ENCODE measurements at regions not wholly inside any gene's neighbourhood (a gene's known extent, or its start where the extent isn't known, plus 50 kb on each side); places are given as distances from the start of the nearest gene placed in this dataset.
"Not testable (repeated sequence)": the region's sequence is repeated elsewhere in the genome, so short reads cannot be mapped to it uniquely, and the experiment has no call there.

DNA sequence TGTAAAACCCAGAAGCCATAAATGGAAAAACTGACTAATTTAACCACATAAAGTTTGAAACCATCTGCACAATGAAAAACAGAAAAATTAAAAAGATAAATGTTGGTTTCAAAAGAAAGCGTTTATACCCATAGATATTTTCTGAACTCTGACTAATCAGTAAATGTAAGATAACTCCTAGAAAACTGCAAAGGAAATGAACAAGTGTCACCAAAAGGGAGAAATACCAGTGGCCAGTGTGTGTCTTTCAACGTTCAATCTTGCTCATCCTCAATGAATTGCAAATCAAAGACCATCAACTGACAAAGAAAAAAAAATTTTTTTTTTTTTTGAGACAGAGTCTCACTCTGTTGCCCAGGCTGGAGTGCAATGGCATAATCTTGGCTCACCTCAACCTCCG is 180.1 kb downstream of the SYK start:
- DNase-seq: no peak

DNA sequence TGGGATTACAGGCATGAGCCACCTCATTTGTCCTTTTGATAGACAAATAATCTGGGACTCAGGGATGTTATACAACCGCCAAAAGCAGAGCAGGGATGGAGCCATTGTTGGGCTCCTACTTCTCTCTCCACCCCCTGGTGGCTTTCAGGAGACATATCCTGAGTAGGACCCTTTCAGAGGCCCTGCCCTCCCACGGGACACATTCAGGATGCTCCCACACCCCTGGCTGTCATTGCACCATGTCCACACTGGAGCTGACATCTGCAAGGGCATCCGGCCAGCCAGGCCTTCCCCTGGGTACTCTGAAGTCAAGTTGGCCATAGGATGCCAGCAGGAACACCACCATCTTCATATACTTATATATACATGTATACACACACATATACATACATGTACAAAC is 181.8 kb downstream of the SYK start:
- no peak for DNase-seq

DNA sequence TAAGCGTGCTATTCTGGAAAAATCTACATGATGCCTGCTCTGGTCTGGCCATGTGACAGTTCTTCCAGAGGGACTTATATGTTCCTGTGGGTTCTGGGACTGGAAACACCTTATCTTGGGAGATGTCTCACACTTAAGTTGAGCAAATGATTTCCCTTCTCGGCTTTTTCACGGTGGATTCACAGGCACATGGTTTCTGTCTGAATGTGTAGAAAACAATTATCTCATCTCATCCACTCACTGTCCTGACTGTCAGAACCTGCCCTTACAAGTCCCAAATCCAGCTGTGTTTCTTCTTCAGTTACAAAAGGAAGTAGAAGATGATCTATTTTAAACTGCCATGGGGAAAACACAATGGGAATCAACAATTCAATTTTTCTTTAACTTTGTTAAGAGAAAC is 184.0 kb downstream of the SYK start:
- no peak for DNase-seq

DNA sequence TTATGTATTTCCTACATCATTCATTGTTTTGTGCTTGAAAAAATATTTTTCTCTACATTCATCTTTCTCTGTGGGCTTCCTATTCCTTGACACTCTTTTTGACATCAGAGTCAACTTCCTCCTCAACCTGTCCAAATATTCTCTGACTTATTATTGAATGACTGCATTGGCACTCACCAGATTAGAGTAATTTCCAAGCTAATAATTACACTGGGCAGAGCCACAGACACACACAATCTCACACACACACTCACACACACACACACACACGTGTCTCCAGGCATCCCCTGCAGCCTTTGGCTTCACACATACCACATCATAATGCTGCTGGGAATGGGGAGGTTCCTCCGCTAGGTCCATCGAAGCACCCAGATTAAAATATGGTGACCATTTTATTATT is 184.5 kb downstream of the SYK start:
- no peak for DNase-seq

DNA sequence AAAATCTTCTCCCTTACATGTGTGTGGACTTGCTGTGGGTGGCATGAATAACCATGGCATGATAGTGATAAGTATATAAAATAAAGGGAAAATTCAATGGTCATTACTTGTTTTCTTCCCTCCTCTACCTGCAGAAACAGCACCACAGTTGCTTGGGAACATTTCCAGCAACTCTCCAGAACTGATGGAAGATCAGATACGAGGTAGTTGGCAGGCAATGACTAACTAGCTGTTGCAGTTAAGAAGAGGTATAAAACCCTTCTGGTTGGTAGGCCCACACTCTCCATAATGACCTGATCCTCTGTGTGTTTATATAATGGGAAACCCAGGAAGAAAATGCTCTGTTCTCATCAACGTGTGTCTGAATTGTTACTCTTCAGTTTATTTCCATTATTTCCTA is 185.9 kb downstream of the SYK start:
- no peak for DNase-seq

DNA sequence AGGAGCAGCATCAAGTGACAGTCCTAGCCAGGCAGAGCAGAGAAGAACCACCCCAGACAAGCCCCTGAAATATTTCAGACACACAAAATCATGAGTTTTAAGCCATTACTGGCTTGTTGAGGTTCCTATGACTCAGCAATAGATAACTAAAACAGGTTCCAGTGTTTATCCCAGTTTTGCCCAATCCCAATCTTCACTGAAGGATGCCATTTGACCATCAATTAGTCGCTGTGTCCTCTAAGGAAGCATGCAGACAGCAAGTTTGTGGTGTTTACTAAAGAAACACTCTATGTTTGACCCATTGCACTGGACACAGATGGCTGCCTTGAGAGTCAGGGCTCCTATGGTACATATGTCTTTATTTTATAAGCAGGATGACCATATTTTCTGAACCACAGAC is 186.7 kb downstream of the SYK start:
- DNase-seq: no peak

DNA sequence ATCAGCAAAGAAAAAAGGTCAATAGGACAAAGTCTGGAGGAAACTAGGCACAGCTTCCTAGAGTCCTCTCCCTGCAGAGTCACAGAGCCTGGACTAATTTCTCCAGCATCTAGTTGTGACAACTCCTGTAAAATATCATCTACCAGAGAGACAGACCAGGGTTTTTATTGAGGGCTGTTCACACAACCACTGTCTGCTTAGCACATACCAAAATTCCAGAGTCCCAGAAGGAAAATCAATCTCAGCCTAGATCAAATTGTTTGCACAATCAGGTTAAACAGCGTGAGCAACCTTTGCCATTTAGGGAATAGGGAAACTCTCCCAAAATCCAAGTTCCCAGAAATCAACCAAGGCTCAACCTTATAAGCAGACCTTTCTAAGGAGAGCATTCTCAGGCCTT is 190.3 kb downstream of the SYK start:
- DNase-seq: no peak

DNA sequence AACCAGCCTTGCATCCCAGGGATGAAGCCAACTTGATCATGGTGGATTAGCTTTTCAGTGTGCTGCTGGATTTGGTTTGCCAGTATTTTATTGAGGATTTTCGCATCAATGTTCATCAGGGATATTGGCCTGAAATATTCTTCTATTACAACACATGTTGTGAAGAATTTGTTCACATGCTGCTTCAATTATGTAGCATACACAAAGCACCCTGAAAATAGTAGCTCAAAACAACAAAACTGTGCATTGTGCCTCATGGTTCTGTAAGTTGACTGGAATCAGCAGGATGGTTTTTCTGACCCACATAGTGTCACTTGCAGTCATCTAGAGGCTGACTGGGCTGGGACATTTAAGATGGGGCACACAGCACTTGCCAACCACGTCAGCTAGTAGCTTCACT is 193.9 kb downstream of the SYK start:
- DNase-seq: no peak

DNA sequence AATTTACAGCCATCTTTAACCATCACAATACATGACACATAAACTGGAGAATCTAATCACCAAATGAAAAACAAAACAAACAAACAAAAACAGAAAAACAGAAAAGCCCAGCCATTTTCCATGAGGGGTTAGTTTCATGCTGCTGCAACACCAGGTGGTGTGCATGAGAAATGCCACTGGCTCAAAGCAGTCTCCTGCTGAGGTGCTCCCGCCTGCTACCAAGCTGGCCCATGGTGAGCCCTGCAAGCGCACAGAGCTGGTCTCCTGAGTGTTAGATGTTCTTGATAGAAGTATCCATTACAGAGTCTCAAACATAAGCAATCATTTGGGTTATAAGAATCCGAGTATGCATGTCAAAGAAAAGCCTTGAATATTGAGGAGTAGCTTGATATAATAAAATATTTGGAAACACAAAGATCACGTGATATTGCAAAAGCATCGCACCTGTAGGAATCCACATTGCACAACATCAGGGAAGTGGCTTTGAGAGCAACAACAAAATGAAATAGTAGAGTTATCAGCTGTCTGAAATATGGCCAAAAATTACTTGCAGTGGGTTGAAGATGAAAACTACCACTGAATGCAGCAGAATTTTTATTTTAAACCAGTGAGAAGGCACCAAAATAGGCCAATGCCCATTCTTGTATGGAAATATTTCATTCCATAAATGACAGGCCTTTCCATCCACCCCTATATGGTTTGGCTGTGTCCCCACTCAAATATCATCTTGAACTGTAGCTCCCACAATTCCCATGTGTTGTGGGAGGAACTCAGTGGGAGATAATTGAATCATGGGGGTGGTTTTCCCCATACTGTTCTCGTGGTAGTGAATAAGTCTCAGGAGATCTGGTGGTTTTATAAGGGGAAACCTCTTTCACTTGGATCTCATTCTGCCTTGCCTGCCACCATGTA is 194.8 kb downstream of the SYK start:
- DNase-seq: no peak

DNA sequence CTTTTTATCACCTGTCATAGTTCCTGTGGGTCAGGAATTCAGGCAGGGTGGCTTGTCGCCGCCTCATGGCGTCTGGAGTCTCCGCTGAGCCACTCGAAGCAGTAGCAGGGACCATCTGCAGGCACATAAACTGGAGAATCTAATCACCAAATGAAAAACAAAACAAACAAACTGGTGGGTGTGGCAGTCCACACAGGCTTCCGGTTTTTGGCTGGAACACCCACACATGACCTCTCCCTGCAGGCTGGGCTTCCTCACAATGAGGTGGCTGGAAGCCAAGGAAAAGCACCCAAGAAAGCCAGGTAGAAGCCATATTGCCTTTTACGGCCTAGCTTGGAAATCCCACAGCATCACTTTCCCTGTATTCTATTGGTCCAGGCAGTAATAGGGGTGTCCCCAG is 197.0 kb downstream of the SYK start:
- DNase-seq: no peak

DNA sequence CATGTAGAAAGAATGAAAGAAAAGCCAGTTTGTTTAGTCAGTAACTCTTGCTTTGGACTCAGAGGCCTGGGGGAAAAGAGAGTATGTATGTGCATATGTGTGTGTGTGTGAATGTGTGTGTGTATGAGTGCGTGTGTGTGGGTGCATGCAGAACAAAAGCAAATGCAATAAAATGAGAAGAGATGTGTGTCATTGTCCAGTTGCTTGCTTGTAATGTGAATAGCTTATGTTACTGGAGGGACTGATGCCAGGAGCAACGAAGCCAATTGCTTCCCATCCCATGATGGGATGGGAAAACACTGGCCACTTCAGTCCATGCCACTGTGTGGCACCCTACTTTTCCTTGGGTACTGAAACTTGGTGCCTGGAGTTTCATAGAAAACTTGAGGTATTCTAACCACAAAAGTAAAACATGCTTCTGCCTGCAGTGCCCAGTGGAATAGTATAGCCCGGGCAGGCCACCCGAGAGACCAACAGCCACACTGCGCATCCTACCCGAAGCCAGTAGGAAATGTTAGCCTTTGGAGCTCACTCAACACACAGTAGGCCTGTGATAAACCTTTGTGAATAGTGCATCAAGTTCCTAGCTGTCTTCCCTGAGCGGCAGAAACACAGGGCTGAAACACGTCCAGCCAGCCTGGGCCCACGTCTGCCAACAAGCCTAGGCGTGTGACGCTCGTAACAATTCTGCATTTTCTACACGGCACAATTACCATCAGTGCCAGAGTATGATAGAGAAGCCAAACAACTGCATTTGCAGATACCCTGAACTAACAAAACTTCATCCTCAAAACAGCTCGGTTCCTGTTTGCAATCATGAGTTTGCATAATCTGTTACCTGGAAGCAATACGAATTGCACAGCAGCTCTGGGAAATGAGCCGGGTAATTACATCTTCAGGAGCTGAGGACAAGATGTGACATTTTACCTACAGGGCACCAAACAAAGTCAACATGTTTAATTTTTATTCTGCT is 198.1 kb downstream of the SYK start:
- no peak for DNase-seq

DNA sequence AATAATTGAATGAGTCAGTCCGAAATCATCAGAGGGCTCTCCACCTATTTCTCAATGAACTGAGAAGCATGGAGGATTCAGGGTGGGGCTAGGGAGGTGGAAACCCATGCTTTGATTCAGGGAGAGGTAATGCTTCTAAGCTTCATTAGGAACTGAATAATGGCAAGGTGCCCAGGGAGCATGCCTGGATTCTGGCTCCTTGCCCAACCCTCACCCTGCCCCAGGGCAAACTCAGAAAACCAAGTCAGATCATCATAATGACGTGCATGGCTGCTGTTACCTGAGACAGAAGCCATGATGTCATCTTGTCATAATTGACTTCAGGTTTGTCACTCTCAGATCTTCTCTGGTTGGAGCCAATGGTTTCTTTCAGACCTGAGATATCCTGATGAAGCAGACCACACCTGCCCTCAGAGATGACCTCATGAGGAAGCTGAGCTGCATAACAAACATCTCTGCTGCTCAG is 199.6 kb downstream of the SYK start:
- DNase-seq: peak; percentile 30

DNA sequence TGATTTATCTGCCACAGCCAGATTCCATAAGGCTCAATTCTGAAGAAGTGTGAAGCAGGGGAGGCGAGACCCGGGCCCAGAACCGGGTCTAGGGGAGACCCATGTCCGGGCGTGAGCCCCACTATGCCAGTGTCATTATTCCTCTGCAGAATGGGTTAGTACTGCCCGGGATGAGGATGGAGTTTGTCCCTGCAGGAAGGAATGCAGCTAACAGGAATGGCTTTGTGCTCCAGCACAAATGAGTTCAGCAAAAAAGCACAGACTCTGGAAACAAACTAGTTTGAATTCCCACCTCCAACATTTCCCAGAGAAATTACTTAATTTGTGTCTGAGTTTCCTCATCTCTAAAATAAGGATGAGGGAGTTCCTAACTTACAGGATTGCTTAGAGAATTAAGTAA is 202.9 kb downstream of the SYK start:
- no peak for DNase-seq

DNA sequence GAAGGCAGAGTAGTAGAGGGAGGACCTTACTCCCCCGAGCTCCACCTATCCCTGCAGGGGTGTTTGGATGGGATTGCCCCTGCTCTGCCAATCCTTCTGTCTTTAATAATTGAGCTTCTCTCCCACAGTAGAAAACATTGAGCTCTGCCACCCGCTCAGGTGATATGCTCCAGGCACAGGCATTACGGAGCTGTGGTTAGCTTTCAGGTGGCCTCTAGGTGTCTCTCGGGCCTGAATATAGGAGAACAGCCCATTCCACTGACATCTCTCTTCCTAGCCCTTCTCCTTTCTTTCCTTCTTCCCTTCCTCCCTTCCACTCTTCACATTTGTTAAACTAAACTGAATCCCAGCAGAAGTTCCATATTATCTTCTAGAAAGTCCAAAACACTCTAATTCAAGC is 203.4 kb downstream of the SYK start:
- no peak for DNase-seq

DNA sequence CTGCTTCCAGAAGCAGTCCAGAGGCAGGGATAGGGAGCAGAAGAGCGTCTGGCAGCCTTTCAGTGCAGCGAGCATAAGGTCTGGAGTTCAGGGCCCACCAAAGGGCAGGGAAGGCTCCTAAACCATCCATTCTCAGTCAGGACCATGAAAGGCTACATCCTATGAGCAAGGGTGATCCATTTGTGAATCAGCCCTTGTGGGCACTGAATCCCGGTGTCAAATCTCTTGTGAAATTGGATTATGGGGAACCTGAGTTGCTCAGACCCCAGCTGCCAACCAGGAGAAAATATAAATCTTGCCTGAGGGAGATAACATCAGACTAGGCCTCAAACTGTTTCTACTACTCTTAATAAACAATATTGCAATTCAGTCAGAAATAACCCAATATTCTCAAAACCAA is 204.4 kb downstream of the SYK start:
- DNase-seq: no peak

DNA sequence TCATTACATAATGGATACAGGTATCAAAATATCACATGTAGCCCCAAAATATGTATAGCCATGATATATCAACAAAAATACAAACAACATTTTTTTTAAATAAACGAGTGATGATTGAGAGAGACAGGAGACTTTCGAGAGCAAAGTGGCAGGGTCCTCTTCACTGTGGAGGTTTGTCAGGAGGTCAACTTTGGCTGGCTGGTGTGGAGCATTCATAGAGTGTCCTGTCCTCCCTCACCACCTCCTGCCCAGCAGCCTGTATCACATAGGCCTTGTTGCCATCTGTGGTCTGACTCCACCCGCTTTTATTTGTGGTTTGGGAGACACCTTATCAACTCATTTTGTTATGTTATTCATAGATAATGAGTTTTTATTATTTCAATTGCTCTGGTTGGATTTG is 206.9 kb downstream of the SYK start:
- no peak for DNase-seq

DNA sequence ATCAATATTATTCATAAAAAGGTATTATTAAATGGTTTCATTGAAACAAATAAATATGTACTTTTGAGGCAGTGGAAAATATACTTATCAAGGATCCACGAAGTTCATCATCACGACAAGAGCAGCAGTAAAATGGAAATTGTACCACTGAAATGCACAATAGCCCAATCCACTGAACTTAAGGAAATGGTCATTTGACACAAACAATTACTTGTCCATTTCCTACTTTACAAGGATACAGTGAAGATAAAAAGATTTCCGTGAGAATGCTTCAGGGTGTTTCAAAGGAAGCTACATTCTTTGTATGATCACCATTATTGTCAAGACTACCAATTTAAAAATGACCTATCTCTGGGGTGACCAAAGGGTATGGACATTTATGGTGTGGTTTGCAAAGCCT is 210.3 kb downstream of the SYK start:
- DNase-seq: no peak

DNA sequence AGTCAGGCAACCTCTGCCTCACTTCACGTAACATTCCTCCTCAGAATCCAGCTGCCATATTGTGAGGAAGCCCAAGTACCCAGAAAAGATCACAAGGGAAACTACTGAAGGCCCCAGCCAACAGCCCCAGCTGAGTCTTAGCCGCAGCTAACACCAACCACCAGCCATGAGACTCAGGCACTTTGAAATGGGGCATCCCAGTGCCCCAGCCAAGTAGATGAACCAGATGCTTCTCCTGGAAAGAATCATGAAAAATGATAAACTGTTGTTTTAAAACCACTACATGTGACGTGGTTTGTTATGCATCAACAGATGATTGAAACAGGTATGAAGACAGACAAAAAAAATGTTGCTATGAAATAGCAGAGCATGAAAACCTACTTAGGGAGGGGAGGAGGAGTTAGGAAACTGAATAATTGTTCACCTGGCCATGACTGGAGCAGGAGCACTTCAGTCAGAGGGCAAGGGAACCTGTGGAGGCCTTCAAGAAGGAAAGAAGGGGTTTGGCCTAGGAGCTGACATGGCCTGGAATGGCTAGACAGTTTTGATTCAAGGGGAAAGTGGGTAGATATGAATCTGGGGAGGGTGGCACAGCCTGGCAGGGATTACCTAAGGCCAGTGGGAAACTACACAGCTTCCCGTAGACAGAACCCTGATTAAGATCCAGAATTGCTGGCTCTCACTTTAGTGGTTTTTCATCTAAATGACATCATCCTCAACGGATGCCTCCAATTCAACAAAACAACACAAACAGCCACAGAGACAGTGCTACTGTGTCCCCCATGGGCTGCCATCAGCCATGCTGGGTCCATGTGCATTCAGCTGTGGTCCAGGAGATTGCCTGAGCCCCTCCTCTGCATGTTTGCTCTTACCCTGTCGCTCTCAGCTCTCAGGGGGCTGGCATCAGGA is 211.6 kb downstream of the SYK start:
- no peak for DNase-seq

DNA sequence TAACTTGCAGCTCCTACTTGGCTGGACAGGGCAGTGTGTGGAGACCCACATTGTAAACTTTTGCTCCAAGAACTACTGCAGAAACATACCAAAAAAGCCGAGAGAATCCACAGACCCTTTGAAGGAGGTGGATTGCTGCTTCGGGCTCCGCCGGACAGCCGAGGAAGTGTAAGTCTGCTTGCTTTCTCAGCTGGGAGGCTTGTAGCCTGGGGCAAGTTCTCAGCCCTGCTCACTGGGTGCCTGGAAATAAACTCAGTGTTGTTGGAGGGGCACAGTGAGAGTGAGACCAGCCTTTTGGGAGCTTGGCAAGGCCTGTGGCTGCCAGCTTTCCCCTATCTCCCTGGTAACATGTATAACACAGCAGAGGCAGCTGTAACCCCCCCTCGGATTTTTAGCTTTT is 215.6 kb downstream of the SYK start:
- no peak for DNase-seq

DNA sequence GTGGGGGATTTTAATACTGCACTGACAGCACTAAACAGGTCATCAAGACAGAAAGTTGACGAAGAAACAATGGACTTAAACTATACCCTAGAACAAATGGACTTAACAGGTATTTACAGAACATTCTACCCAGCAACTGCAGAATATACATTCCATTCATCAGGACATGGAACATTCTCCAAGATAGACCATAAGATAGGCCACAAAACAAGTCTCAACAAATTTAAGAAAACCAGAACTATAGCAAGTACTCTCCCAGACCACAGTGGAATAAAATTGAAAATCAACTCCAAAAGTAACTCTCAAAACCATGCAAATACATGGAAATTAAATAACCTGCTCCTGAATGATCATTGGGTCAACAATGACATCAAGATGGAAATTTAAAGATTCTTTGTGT is 218.3 kb downstream of the SYK start:
- not testable (repeated sequence) for DNase-seq

DNA sequence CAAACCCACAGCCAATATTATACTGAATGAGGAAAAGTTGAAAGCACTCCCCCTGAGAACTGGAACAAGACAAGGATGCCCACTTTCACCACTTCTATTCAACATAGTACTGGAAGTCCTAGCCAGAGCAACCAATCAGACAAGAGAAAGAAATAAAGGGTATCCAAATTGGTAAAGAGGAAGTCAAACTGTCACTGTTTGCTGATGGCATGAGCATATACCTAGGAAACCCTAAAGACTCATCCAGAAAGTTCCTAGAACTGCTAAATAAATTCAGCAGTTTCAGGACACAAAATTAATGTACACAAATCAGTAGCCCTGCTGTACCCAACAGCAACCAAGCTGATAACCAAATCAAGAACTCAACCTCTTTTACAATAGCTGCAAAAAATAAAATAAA is 220.0 kb downstream of the SYK start:
- DNase-seq: not testable (repeated sequence)

DNA sequence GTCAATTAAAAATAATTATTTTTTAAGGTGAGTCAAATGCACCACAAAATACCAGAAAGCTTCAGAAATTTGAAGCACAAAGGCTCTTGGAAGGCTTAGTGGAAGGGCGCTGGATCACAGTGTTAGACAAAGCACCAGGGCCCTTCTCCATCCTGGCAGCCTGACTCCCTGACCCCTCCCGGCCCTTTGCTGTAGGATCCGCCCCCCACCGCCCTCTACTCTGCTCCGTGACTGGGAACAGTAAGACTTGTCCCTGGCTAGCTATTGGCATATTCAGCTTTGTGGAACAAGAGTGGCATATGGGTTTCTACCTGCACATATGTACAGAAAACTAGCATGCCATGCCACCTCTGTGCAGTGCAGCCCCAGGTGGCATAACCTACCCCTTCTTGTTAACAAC is 222.1 kb downstream of the SYK start:
- DNase-seq: no peak

DNA sequence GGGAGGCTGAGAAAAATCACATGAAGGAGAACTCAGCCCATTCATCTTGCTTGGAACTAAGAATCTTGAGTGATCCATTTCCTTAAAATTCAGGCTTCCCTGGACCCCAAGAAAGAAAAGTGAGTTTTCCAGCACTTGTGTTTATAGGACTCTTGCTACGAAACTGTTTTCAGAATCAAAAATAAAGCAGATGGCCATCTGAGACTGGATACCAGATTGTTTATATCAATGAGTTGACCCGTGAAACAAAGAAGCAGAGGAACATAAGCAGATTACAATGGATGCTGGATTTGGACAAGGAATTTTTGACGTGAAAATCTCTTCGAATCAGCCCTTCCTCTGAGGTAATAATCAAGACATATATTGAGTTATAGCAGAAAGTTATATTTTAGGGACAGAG is 223.2 kb downstream of the SYK start:
- DNase-seq: no peak

Data from activated CD4-positive, alpha-beta T cell treated with anti-CD3 and anti-CD28 coated beads for 48 hours (primary cell).